SU-DHL-6 (cell line): ENCODE measurements at regions not wholly inside any gene's neighbourhood (a gene's known extent, or its start where the extent isn't known, plus 50 kb on each side); places are given as distances from the start of the nearest gene placed in this dataset.

ENCODE experiments used
- H2AFZ ChIP-seq: fragments of 200-600 bp; sonication (generic); 2 replicates; pipeline ENCODE4 v1.6.1; 2014; ENCODE audit warnings: low read depth, mild to moderate bottlenecking, moderate library complexity, mixed read lengths, antibody characterized with exemption, low read length; ENCODE audit not compliant: severe bottlenecking
- H3F3A ChIP-seq: fragments of 200-600 bp; shearing (Covaris generic); 2 replicates; pipeline ENCODE4 v1.6.0; 2016; ENCODE audit warnings: antibody characterized with exemption, mild to moderate bottlenecking; ENCODE audit not compliant: insufficient read depth
- H3K27ac ChIP-seq: fragments of 200-600 bp; sonication (generic); 2 replicates; pipeline ENCODE4 v1.5.1; 2016; ENCODE audit warnings: low read depth, mild to moderate bottlenecking, low read length, moderate library complexity, mixed read lengths
- H3K27me3 ChIP-seq: fragments of 200-600 bp; sonication (generic), shearing (Covaris generic); 2 replicates; pipeline ENCODE4 v1.6.0; 2014; ENCODE audit warnings: mild to moderate bottlenecking, low read length
- H3K36me3 ChIP-seq: fragments of 200-600 bp; sonication (generic); 2 replicates; pipeline ENCODE4 v1.6.1; 2014; ENCODE audit warnings: mild to moderate bottlenecking, low read length, mixed read lengths
- H3K4me2 ChIP-seq: fragments of 300-600, 200-600 bp; shearing (Covaris generic), sonication (generic); 2 replicates; pipeline ENCODE4 v1.6.0; 2014; ENCODE audit warnings: low read length, low read depth, mild to moderate bottlenecking; ENCODE audit not compliant: poor library complexity, severe bottlenecking
- H3K4me3 ChIP-seq: fragments of 200-600 bp; sonication (generic); 2 replicates; pipeline ENCODE4 v1.5.1; 2014; ENCODE audit warnings: antibody characterized with exemption, low read length, mild to moderate bottlenecking, mixed read lengths; ENCODE audit not compliant: insufficient read depth, poor library complexity, severe bottlenecking
- H3K79me2 ChIP-seq: fragments of 200-600 bp; sonication (generic); 2 replicates; pipeline ENCODE4 v1.6.1; 2014; ENCODE audit warnings: mild to moderate bottlenecking, low read length, moderate library complexity; ENCODE audit not compliant: insufficient read depth
- H3K9ac ChIP-seq: fragments of 200-600 bp; sonication (generic); 2 replicates; pipeline ENCODE4 v1.7.0; 2014; ENCODE audit warnings: mild to moderate bottlenecking, low read length
- H3K9me2 ChIP-seq: fragments of 200-600 bp; sonication (generic); replicated peaks from 2 replicates; pipeline ENCODE4 v1.6.1; 2014; ENCODE audit warnings: low read length; ENCODE audit not compliant: insufficient read depth
- H3K9me3 ChIP-seq: fragments of 200-600 bp; sonication (generic); 2 replicates; pipeline ENCODE4 v1.6.1; 2014; ENCODE audit warnings: low read length, mixed read lengths; ENCODE audit not compliant: insufficient read depth
- H4K20me1 ChIP-seq: fragments of 200-600 bp; sonication (generic); 2 replicates; pipeline ENCODE4 v1.6.1; 2014; ENCODE audit warnings: low read depth, mild to moderate bottlenecking, antibody characterized with exemption, low read length, moderate library complexity, mixed read lengths
- CTCF ChIP-seq: fragments of 200-600 bp; sonication (generic); IDR thresholded peaks from one replicate; pipeline ENCODE4 v1.5.1; 2017; ENCODE audit warnings: antibody characterized with exemption, mild to moderate bottlenecking, low read length, moderate library complexity; ENCODE audit not compliant: insufficient read depth, poor library complexity, severe bottlenecking
- EZH2phosphoT487 ChIP-seq: fragments of 200-600 bp; sonication (generic), shearing (Covaris generic); conservative IDR thresholded peaks from 2 replicates; pipeline ENCODE4 v1.6.1; 2018; ENCODE audit warnings: mild to moderate bottlenecking, antibody characterized with exemption, low read length, moderate library complexity, mixed read lengths

- no peak overlapping the region for H3K9ac ChIP-seq
- TF ChIP-seq EZH2phosphoT487 (no peak), CTCF (no peak)
Observed at GRCh38 chr7:25918731-25919130, 233.3 kb upstream of the NFE2L3 start.

GRCh38 chr7:25922296-25922695 is 229.7 kb upstream of the NFE2L3 start:
- TF ChIP-seq CTCF (no peak), EZH2phosphoT487 (no peak)
- H2AFZ ChIP-seq: no peak overlapping the region
- H3K79me2 ChIP-seq: no peaks in the 10 kb centered on the region

More at GRCh38 chr7:25918731-25919130, 233.3 kb upstream of the NFE2L3 start:
- Histone ChIP-seq H4K20me1 (no peaks in the 10 kb centered on the region), H3K27ac (no peak overlapping the region), H3K4me2 (no peak overlapping the region), H3K4me3 (no peak overlapping the region), H3K27me3 (no peaks in the 10 kb centered on the region), H3F3A (no peaks in the 10 kb centered on the region), H3K79me2 (no peaks in the 10 kb centered on the region), H2AFZ (no peak overlapping the region), H3K9me3 (no peaks in the 10 kb centered on the region), H3K9me2 (no peaks in the 10 kb centered on the region), H3K36me3 (0 out of 2 replicates have a peak, but pooled peaks cover 6% of the 10 kb centered on the region)

GRCh38 chr7:25923741-25924460 is 228.1 kb upstream of the NFE2L3 start:
- no peak overlapping the region for H3K4me3 ChIP-seq
- TF ChIP-seq EZH2phosphoT487 (no peak), CTCF (no peak)
- no peaks in the 10 kb centered on the region for H3F3A ChIP-seq
- H3K9me3 ChIP-seq: no peaks in the 10 kb centered on the region
- H3K4me2 ChIP-seq: no peak overlapping the region
- H3K9me2 ChIP-seq: no peaks in the 10 kb centered on the region
- H3K36me3 ChIP-seq: no peaks in the 10 kb centered on the region
- H3K9ac ChIP-seq: no peak overlapping the region
- H4K20me1 ChIP-seq: no peaks in the 10 kb centered on the region
- H2AFZ ChIP-seq: no peak overlapping the region
- H3K27ac ChIP-seq: no peak overlapping the region
- no peaks in the 10 kb centered on the region for H3K27me3 ChIP-seq
- H3K79me2 ChIP-seq: no peaks in the 10 kb centered on the region

More at GRCh38 chr7:25922296-25922695, 229.7 kb upstream of the NFE2L3 start:
- no peaks in the 10 kb centered on the region for H3K9me3 ChIP-seq
- H3K9ac ChIP-seq: no peak overlapping the region
- no peaks in the 10 kb centered on the region for H3F3A ChIP-seq
- no peaks in the 10 kb centered on the region for H4K20me1 ChIP-seq
- H3K36me3 ChIP-seq: 0 out of 2 replicates have a peak, but pooled peaks cover 6% of the 10 kb centered on the region
- no peaks in the 10 kb centered on the region for H3K9me2 ChIP-seq
- no peaks in the 10 kb centered on the region for H3K27me3 ChIP-seq
- H3K27ac ChIP-seq: no peak overlapping the region
- no peak overlapping the region for H3K4me3 ChIP-seq
- no peak overlapping the region for H3K4me2 ChIP-seq
